Breast epithelium (tissue), 4 donors: ENCODE measurements at regions not wholly inside any gene's neighbourhood (a gene's known extent, or its start where the extent isn't known, plus 50 kb on each side); places are given as distances from the start of the nearest gene placed in this dataset.

Experiments
- DNase-seq, 2 donors: peaks; one replicate each; pipeline ENCODE4 v3.0.0-alpha.2; 2019; ENCODE audit warnings: low spot score in 2 of 2
- H3K27ac ChIP-seq, 2 donors: fragments of 200-600 bp; sonication (generic) in 1 of 2; one replicate each; pipeline ENCODE4 v1.5.1; 2016 to 2019; ENCODE audit warnings: mild to moderate bottlenecking in 1 of 2
- H3K27me3 ChIP-seq, 2 donors: fragments of 200-600 bp; sonication (generic) in 1 of 2; one replicate each; pipeline versions ENCODE4 v1.5.1 to v1.6.0; 2017 to 2019; ENCODE audit warnings: control low read depth in 1 of 2, mild to moderate bottlenecking in 1 of 2
- H3K36me3 ChIP-seq: fragments of 200-600 bp; one replicate; pipeline ENCODE4 v1.5.1; 2019
- H3K4me1 ChIP-seq, 2 donors: fragments of 200-600 bp; sonication (generic); one replicate each; pipeline ENCODE4 v1.5.1; 2016 to 2019; ENCODE audit warnings: control low read depth in 1 of 2
- H3K4me3 ChIP-seq, 3 donors: fragments of 200-600 bp; sonication (generic); 1 replicate in 2 of 3; 2 replicates in 1 of 3; pipeline ENCODE4 v1.5.1; 2016 to 2019; ENCODE audit warnings: mild to moderate bottlenecking in 3 of 3, moderate library complexity in 2 of 3
- H3K9me3 ChIP-seq, 2 donors: fragments of 200-600 bp; sonication (generic) in 1 of 2; one replicate each; pipeline ENCODE4 v1.5.1; 2016 to 2019; ENCODE audit warnings: control low read depth in 1 of 2
- CTCF ChIP-seq, 3 donors: fragments of 450-650 bp; IDR thresholded peaks; one replicate each; pipeline ENCODE4 v1.5.1; 2016 to 2017; ENCODE audit warnings: antibody characterized with exemption in 3 of 3, mild to moderate bottlenecking in 3 of 3, moderate library complexity in 3 of 3
- POLR2A ChIP-seq: fragments of 450-650 bp; IDR thresholded peaks from one replicate; pipeline ENCODE4 v1.6.1; 2016; ENCODE audit warnings: antibody characterized with exemption, mild to moderate bottlenecking, moderate library complexity
- POLR2AphosphoS5 ChIP-seq, 3 donors: sonication (generic); formaldehyde crosslinking; IDR thresholded peaks; one replicate each; pipeline ENCODE4 v1.6.1; 2017; ENCODE audit warnings: antibody characterized with exemption in 3 of 3
- intact Hi-C: fragments of 100-400 bp; cut with DNase I; formaldehyde crosslinking; loops from one replicate; pipeline ENCODE4 v1.15.1; 2023; ENCODE audit warnings: low total_unique reads

GRCh38 chr3:106175276-106175675 lies 306.5 kb upstream of the CBLB start:
- H3K27ac ChIP-seq = no peak overlapping the region
- H3K9me3 ChIP-seq = no peaks in the 10 kb centered on the region
- H3K4me3 ChIP-seq = no peak overlapping the region
- TF ChIP-seq POLR2A (no peak), POLR2AphosphoS5 (IDR thresholded peaks at IDR 0.05) (no peak), CTCF (IDR thresholded peaks at IDR 0.05) (no peak)
- intact Hi-C loops = no loop called here
- no peak for DNase-seq
- H3K27me3 ChIP-seq = no peaks in the 10 kb centered on the region
- H3K4me1 ChIP-seq = no peaks in the 10 kb centered on the region
- H3K36me3 ChIP-seq = no peaks in the 10 kb centered on the region

DNA sequence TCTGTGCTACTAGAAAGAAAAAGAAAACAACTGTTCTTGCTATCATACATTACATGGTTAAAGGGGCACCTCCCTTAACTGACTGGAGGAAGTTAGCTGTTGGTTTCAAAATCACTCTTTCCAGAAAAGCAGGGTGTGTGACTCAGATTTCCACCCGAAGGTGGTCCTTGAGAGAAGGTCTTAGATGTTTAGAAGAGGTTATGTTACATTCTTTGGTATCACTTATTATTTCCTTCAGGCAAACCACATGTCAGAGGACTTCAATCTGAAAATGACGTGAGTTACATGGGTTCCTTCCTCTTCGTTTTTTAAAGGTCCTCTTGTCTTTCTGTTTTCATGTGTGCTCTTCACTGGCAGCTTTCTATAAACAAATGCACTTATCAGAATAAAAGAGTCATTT lies 307.9 kb upstream of the CBLB start:
- no peaks in the 10 kb centered on the region for H3K36me3 ChIP-seq
- no peaks in the 10 kb centered on the region for H3K4me1 ChIP-seq
- TF ChIP-seq POLR2A (no peak), CTCF (IDR thresholded peaks at IDR 0.05) (no peak), POLR2AphosphoS5 (IDR thresholded peaks at IDR 0.05) (no peak)
- peak overlapping the region in 1 of 3 donors; percentile 11 for H3K4me3 ChIP-seq
- no peaks in the 10 kb centered on the region for H3K27me3 ChIP-seq
- no peak overlapping the region for H3K27ac ChIP-seq
- no peak for DNase-seq
- intact Hi-C loops = no loop called here
- no peaks in the 10 kb centered on the region for H3K9me3 ChIP-seq

DNA sequence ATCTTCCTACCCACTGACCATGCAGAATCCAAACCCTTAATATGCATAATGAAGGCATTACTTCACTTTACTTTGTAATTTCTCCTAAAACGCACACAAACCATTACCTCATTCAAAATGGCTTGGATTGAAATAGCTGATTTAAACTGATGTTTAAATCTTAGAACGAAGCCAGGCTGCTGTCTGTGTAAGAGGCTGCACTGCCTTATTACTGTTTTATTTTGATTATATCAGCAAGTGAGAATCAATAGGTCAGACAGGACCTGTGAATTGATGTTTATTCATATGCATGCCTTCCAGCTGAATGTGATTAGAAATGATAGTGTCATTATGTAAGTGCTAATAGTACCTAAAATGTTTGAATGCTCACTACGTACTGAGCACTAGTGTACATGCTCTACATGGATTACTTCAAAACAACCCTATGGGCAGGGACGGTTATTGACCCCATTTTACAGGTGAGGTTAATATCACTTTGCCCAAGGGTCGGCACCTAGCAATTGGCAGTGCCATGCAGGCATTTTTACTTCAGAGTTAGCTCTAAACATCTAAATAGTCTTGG lies 314.2 kb upstream of the CBLB start:
- Histone ChIP-seq H3K27me3 (no peaks in the 10 kb centered on the region), H3K27ac (no peak overlapping the region), H3K4me1 (no peaks in the 10 kb centered on the region), H3K9me3 (no peaks in the 10 kb centered on the region), H3K4me3 (no peak overlapping the region), H3K36me3 (no peaks in the 10 kb centered on the region)
- no peak for TF ChIP-seq POLR2AphosphoS5 (IDR thresholded peaks at IDR 0.05)
- no peak for DNase-seq
- intact Hi-C loops = loop anchor here (10.0 kb wide), 1 partner anchor 128 kb away; no protein-coding TSS in a partner anchor

GRCh38 chr3:106183762-106184391 lies 315.1 kb upstream of the CBLB start:
- H3K27ac ChIP-seq = no peak overlapping the region
- H3K4me3 ChIP-seq = no peak overlapping the region
- no peaks in the 10 kb centered on the region for H3K27me3 ChIP-seq
- no peaks in the 10 kb centered on the region for H3K4me1 ChIP-seq
- TF ChIP-seq CTCF (IDR thresholded peaks at IDR 0.05) = no peak
- no peak for DNase-seq
- H3K36me3 ChIP-seq = no peaks in the 10 kb centered on the region
- H3K9me3 ChIP-seq = no peaks in the 10 kb centered on the region
- intact Hi-C loops = loop anchor here (10.0 kb wide), 1 partner anchor 129 kb away; no protein-coding TSS in a partner anchor

- no peak overlapping the region for H3K27ac ChIP-seq
- intact Hi-C loops = loop anchor here (10.0 kb wide), 1 partner anchor 130 kb away; no protein-coding TSS in a partner anchor
- DNase-seq = no peak
- no peaks in the 10 kb centered on the region for H3K4me1 ChIP-seq
- H3K4me3 ChIP-seq = no peak overlapping the region
- no peaks in the 10 kb centered on the region for H3K9me3 ChIP-seq
- no peaks in the 10 kb centered on the region for H3K27me3 ChIP-seq
- H3K36me3 ChIP-seq = no peaks in the 10 kb centered on the region
- TF ChIP-seq CTCF (IDR thresholded peaks at IDR 0.05) (no peak), POLR2AphosphoS5 (IDR thresholded peaks at IDR 0.05) (no peak), POLR2A (no peak)
These were observed 316.0 kb upstream of the CBLB start for GRCh38 chr3:106184540-106185457.
